ENCODE measurements at regions not wholly inside any gene's neighbourhood (a gene's known extent, or its start where the extent isn't known, plus 50 kb on each side); places are given as distances from the start of the nearest gene placed in this dataset.

DNA sequence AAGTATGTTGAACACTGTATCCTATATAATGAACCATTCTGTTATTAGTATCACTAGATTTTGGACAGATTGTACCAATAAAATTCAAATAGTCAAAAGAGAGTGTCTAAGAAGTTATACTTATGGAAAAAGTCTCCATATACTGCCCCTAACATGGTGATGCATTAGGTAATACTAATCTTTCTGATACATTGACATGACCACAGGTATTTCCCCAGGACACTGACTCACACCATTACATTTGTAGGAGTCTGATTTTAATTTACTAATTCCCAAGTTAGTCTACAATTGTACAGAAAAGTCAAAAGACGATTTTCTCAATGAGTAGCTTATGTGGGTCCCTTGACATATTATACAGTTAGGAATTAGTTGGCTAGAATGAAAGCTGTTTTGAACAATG, 593.8 kb downstream of the ISL1 start:
- no peak for TF ChIP-seq POLR2AphosphoS5 (IDR thresholded peaks at IDR 0.05)
- TF ChIP-seq, protein P1, sequence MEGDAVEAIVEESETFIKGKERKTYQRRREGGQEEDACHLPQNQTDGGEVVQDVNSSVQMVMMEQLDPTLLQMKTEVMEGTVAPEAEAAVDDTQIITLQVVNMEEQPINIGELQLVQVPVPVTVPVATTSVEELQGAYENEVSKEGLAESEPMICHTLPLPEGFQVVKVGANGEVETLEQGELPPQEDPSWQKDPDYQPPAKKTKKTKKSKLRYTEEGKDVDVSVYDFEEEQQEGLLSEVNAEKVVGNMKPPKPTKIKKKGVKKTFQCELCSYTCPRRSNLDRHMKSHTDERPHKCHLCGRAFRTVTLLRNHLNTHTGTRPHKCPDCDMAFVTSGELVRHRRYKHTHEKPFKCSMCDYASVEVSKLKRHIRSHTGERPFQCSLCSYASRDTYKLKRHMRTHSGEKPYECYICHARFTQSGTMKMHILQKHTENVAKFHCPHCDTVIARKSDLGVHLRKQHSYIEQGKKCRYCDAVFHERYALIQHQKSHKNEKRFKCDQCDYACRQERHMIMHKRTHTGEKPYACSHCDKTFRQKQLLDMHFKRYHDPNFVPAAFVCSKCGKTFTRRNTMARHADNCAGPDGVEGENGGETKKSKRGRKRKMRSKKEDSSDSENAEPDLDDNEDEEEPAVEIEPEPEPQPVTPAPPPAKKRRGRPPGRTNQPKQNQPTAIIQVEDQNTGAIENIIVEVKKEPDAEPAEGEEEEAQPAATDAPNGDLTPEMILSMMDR (IDR thresholded peaks at IDR 0.05; ENCODE audit: poor library complexity, severe bottlenecking), result no peak
- no peak for TF ChIP-seq RAD21 (conservative IDR thresholded peaks at IDR 0.05)
- no peak for TF ChIP-seq TAF1 (IDR thresholded peaks at IDR 0.05; ENCODE audit: low read depth)
- no peak for TF ChIP-seq EP300 (conservative IDR thresholded peaks at IDR 0.05; ENCODE audit: poor library complexity, severe bottlenecking)
- no peak for TF ChIP-seq EZH2 (IDR thresholded peaks at IDR 0.05; ENCODE audit: borderline replicate concordance, insufficient read depth, low read length, poor library complexity, severe bottlenecking)
